A673 (cell line): ENCODE measurements at regions not wholly inside any gene's neighbourhood (a gene's known extent, or its start where the extent isn't known, plus 50 kb on each side); places are given as distances from the start of the nearest gene placed in this dataset.

Source experiments
- EZH2 ChIP-seq: fragments of 200-600 bp; sonication (generic); IDR thresholded peaks from 2 replicates; pipeline ENCODE4 v1.6.1; 2017; ENCODE audit warnings: borderline replicate concordance, low read depth, mild to moderate bottlenecking, mixed read lengths, antibody characterized with exemption, low read length; ENCODE audit not compliant: poor library complexity, severe bottlenecking
- TF ChIP-seq, protein P1 (sequence below): fragments of 300-800, 200-600 bp; sonication (generic); conservative IDR thresholded peaks from 2 replicates; pipeline ENCODE4 v1.5.1; 2017; ENCODE audit warnings: low read depth, mild to moderate bottlenecking, antibody characterized with exemption, low read length, moderate library complexity, mixed read lengths

GRCh38 chr4:23979534-23979933 lies 89.7 kb upstream of the PPARGC1A start:
- TF ChIP-seq, protein P1, sequence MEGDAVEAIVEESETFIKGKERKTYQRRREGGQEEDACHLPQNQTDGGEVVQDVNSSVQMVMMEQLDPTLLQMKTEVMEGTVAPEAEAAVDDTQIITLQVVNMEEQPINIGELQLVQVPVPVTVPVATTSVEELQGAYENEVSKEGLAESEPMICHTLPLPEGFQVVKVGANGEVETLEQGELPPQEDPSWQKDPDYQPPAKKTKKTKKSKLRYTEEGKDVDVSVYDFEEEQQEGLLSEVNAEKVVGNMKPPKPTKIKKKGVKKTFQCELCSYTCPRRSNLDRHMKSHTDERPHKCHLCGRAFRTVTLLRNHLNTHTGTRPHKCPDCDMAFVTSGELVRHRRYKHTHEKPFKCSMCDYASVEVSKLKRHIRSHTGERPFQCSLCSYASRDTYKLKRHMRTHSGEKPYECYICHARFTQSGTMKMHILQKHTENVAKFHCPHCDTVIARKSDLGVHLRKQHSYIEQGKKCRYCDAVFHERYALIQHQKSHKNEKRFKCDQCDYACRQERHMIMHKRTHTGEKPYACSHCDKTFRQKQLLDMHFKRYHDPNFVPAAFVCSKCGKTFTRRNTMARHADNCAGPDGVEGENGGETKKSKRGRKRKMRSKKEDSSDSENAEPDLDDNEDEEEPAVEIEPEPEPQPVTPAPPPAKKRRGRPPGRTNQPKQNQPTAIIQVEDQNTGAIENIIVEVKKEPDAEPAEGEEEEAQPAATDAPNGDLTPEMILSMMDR, result no peak
- no peak for TF ChIP-seq EZH2
